Hepatocyte (in vitro differentiated cells): ENCODE measurements at regions not wholly inside any gene's neighbourhood (a gene's known extent, or its start where the extent isn't known, plus 50 kb on each side); places are given as distances from the start of the nearest gene placed in this dataset.

Experiments
- EZH2phosphoT487 ChIP-seq: fragments of 200-600 bp; sonication (generic); IDR thresholded peaks from one replicate; pipeline ENCODE4 v1.6.1; 2018; ENCODE audit warnings: antibody characterized with exemption, mild to moderate bottlenecking, low read depth, moderate library complexity; ENCODE audit not compliant: unreplicated experiment, severe bottlenecking
- TF ChIP-seq, protein P1 (sequence below): fragments of 200-600 bp; sonication (generic); IDR thresholded peaks from 2 replicates; pipeline ENCODE4 v1.5.1; 2016; ENCODE audit warnings: antibody characterized with exemption, mild to moderate bottlenecking; ENCODE audit not compliant: poor library complexity

DNA sequence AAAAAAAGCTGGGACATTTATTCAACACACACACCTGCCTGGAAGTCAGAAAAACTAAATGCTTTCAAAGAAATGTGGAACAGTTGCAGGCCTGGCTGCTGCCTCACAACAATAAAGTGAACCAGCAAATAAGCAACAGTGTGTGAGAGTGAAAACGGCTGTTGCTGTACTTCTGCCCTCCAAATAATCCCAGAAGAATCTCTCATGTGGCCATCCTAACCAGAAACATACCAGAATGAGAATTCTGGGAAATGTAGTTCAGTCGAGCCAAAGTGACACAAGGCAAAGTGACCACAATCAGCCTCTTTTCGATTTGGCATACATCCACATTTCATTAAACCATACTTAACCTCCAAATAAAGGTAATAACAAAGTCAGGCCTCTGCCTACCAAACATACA is 204.5 kb downstream of the SLC7A11 start:
- TF ChIP-seq, protein P1, sequence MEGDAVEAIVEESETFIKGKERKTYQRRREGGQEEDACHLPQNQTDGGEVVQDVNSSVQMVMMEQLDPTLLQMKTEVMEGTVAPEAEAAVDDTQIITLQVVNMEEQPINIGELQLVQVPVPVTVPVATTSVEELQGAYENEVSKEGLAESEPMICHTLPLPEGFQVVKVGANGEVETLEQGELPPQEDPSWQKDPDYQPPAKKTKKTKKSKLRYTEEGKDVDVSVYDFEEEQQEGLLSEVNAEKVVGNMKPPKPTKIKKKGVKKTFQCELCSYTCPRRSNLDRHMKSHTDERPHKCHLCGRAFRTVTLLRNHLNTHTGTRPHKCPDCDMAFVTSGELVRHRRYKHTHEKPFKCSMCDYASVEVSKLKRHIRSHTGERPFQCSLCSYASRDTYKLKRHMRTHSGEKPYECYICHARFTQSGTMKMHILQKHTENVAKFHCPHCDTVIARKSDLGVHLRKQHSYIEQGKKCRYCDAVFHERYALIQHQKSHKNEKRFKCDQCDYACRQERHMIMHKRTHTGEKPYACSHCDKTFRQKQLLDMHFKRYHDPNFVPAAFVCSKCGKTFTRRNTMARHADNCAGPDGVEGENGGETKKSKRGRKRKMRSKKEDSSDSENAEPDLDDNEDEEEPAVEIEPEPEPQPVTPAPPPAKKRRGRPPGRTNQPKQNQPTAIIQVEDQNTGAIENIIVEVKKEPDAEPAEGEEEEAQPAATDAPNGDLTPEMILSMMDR = no peak
- no peak for TF ChIP-seq EZH2phosphoT487
